Breast epithelium (tissue), 4 donors: ENCODE measurements at regions not wholly inside any gene's neighbourhood (a gene's known extent, or its start where the extent isn't known, plus 50 kb on each side); places are given as distances from the start of the nearest gene placed in this dataset.

Source experiments
- DNase-seq, 2 donors: peaks; one replicate each; pipeline ENCODE4 v3.0.0-alpha.2; 2019; ENCODE audit warnings: low spot score in 2 of 2
- H3K27ac ChIP-seq, 2 donors: fragments of 200-600 bp; sonication (generic) in 1 of 2; one replicate each; pipeline ENCODE4 v1.5.1; 2016 to 2019; ENCODE audit warnings: mild to moderate bottlenecking in 1 of 2
- H3K27me3 ChIP-seq, 2 donors: fragments of 200-600 bp; sonication (generic) in 1 of 2; one replicate each; pipeline versions ENCODE4 v1.5.1 to v1.6.0; 2017 to 2019; ENCODE audit warnings: control low read depth in 1 of 2, mild to moderate bottlenecking in 1 of 2
- H3K36me3 ChIP-seq: fragments of 200-600 bp; one replicate; pipeline ENCODE4 v1.5.1; 2019
- H3K4me1 ChIP-seq, 2 donors: fragments of 200-600 bp; sonication (generic); one replicate each; pipeline ENCODE4 v1.5.1; 2016 to 2019; ENCODE audit warnings: control low read depth in 1 of 2
- H3K4me3 ChIP-seq, 3 donors: fragments of 200-600 bp; sonication (generic); 1 replicate in 2 of 3; 2 replicates in 1 of 3; pipeline ENCODE4 v1.5.1; 2016 to 2019; ENCODE audit warnings: mild to moderate bottlenecking in 3 of 3, moderate library complexity in 2 of 3
- H3K9me3 ChIP-seq, 2 donors: fragments of 200-600 bp; sonication (generic) in 1 of 2; one replicate each; pipeline ENCODE4 v1.5.1; 2016 to 2019; ENCODE audit warnings: control low read depth in 1 of 2
- CTCF ChIP-seq, 3 donors: fragments of 450-650 bp; IDR thresholded peaks; one replicate each; pipeline ENCODE4 v1.5.1; 2016 to 2017; ENCODE audit warnings: antibody characterized with exemption in 3 of 3, mild to moderate bottlenecking in 3 of 3, moderate library complexity in 3 of 3
- POLR2A ChIP-seq: fragments of 450-650 bp; IDR thresholded peaks from one replicate; pipeline ENCODE4 v1.6.1; 2016; ENCODE audit warnings: antibody characterized with exemption, mild to moderate bottlenecking, moderate library complexity
- POLR2AphosphoS5 ChIP-seq, 3 donors: sonication (generic); formaldehyde crosslinking; IDR thresholded peaks; one replicate each; pipeline ENCODE4 v1.6.1; 2017; ENCODE audit warnings: antibody characterized with exemption in 3 of 3
- intact Hi-C: fragments of 100-400 bp; cut with DNase I; formaldehyde crosslinking; loops from one replicate; pipeline ENCODE4 v1.15.1; 2023; ENCODE audit warnings: low total_unique reads

DNA sequence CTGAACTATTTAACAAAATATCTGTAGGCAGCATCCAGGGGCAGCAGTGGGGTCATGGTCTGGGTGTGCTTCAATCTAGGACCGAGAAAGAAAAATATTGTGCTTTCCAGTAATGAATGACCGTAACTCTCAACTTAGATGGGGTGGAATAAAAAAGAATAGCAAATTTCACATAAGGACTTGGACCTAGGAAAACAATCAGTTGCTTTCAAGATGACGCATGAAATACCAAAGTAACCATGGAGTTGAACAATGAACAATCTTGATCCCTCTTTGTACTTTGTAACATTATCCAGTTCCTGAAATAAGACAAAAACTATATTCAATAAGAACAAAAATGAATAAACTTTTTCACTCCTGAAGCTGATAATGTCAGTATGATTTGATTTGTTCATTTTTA is 167.1 kb downstream of the C7orf25 start:
- no peak for DNase-seq
- H3K27ac ChIP-seq = no peak overlapping the region
- H3K4me1 ChIP-seq = peaks cover 0 to 4% of the 10 kb centered on the region in 2 donors
- H3K36me3 ChIP-seq = no peaks in the 10 kb centered on the region
- H3K4me3 ChIP-seq = no peak overlapping the region
- intact Hi-C loops = no loop called here
- TF ChIP-seq POLR2AphosphoS5 (IDR thresholded peaks at IDR 0.05) (no peak), CTCF (IDR thresholded peaks at IDR 0.05) (no peak), POLR2A (no peak)
- no peaks in the 10 kb centered on the region for H3K27me3 ChIP-seq
- no peaks in the 10 kb centered on the region for H3K9me3 ChIP-seq

DNA sequence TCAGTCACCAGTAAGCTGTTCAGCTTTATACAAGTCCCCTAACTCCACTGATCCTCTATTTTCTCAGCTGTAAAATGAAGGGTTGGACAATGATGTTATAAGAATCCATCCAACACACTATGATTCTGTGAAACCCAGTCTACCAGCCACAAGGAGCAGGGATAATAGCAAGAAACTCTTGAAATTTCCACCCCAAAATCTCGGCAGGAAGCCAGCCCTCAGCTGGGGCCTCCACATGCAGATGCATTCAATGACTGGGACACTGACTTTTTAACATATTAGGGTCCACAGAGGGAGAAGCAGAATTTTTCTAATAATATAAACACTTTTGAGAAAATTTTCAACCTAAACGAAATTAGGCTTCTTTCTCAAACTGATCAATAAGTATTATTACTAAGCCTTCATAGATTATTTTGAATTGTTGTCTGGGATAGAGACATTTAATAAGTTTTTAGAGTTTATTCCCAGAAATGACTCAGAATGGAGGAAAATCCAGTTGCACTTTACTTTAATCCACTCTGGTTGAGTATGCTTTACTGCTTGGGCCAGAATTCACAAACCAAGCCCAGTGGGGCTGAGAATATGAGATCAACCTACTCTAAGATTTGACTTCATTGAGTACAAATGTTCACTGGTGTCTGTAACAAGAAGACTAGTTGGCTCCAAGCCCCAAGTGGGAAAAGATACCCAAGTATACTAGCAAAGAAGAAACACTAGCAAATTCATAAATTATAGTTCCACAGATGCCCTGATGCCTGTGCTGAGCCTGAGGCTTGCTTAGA is 168.6 kb downstream of the C7orf25 start:
- Histone ChIP-seq H3K27me3 (no peaks in the 10 kb centered on the region), H3K4me1 (peaks cover 0 to 5% of the 10 kb centered on the region in 2 donors), H3K36me3 (no peaks in the 10 kb centered on the region), H3K9me3 (no peaks in the 10 kb centered on the region), H3K4me3 (no peak overlapping the region), H3K27ac (no peak overlapping the region)
- TF ChIP-seq CTCF (IDR thresholded peaks at IDR 0.05) (no peak), POLR2A (no peak), POLR2AphosphoS5 (IDR thresholded peaks at IDR 0.05) (no peak)
- DNase-seq = no peak
- intact Hi-C loops = no loop called here

- intact Hi-C loops = no loop called here
Measured at GRCh38 chr7:42742318-42742717, 169.6 kb downstream of the C7orf25 start.

GRCh38 chr7:42740408-42740807 is 171.5 kb downstream of the C7orf25 start:
- intact Hi-C loops = no loop called here
- no peak overlapping the region for H3K4me3 ChIP-seq
- no peak for DNase-seq
- peaks cover 0 to 2% of the 10 kb centered on the region in 2 donors for H3K9me3 ChIP-seq
- peaks cover 0 to 5% of the 10 kb centered on the region in 2 donors for H3K4me1 ChIP-seq
- H3K36me3 ChIP-seq = no peaks in the 10 kb centered on the region
- TF ChIP-seq POLR2AphosphoS5 (IDR thresholded peaks at IDR 0.05) (no peak), CTCF (IDR thresholded peaks at IDR 0.05) (no peak), POLR2A (no peak)
- no peaks in the 10 kb centered on the region for H3K27me3 ChIP-seq
- no peak overlapping the region for H3K27ac ChIP-seq

More at GRCh38 chr7:42742318-42742717, 169.6 kb downstream of the C7orf25 start:
- no peak overlapping the region for H3K27ac ChIP-seq
- H3K4me3 ChIP-seq = no peak overlapping the region
- no peaks in the 10 kb centered on the region for H3K9me3 ChIP-seq
- TF ChIP-seq POLR2AphosphoS5 (IDR thresholded peaks at IDR 0.05) (no peak), CTCF (IDR thresholded peaks at IDR 0.05) (no peak), POLR2A (no peak)
- H3K27me3 ChIP-seq = no peaks in the 10 kb centered on the region
- H3K36me3 ChIP-seq = no peaks in the 10 kb centered on the region
- peaks cover 0 to 5% of the 10 kb centered on the region in 2 donors for H3K4me1 ChIP-seq
- no peak for DNase-seq

- no peak for DNase-seq
- H3K27ac ChIP-seq = peak overlapping the region in 1 of 2 donors; percentile 40
- no peak overlapping the region for H3K4me3 ChIP-seq
- H3K27me3 ChIP-seq = no peaks in the 10 kb centered on the region
- H3K9me3 ChIP-seq = peaks cover 0 to 6% of the 10 kb centered on the region in 2 donors
- intact Hi-C loops = no loop called here
- H3K4me1 ChIP-seq = peaks cover 0 to 5% of the 10 kb centered on the region in 2 donors
- TF ChIP-seq POLR2A = no peak
- no peak for TF ChIP-seq POLR2AphosphoS5 (IDR thresholded peaks at IDR 0.05)
- TF ChIP-seq CTCF (IDR thresholded peaks at IDR 0.05) = no peak
- H3K36me3 ChIP-seq = no peaks in the 10 kb centered on the region
Measured at GRCh38 chr7:42739638-42740037, 172.2 kb downstream of the C7orf25 start.
